Endothelial cell of umbilical vein (primary cell): ENCODE measurements at regions not wholly inside any gene's neighbourhood (a gene's known extent, or its start where the extent isn't known, plus 50 kb on each side); places are given as distances from the start of the nearest gene placed in this dataset.

Experiments used
- BruUV-seq: library from RNA; stranded (reverse); fragments of 400-500 nt; replicated peaks from 2 replicates; lab custom pipeline; 2021; lab: Mats Ljungman, UMichigan
- CTCF ChIA-PET: fragments of 300-600, 350-600 bp; sonication (Branson Sonifier 250); formaldehyde crosslinking; loops from one replicate; lab custom pipeline; 2021; ENCODE audit warnings: antibody characterized with exemption, inconsistent platforms; lab: Charles Lee
- POLR2A ChIA-PET: fragments of 300-600, 350-600 bp; sonication (Branson Sonifier 250); formaldehyde crosslinking; loops from one replicate; lab custom pipeline; 2021; ENCODE audit warnings: antibody characterized with exemption, inconsistent platforms; lab: Charles Lee
- DNase-seq: peaks from one replicate; pipeline ENCODE4 v3.0.0-alpha.2; 2011; ENCODE audit warnings: low read depth, low spot score
- FAIRE-seq: peaks from 2 replicates; lab custom pipeline; 2011; peaks lifted over from hg19 to GRCh38; lab: Jason Lieb, UNC
- H2AFZ ChIP-seq: 2 replicates; pipeline ENCODE4 v1.6.0; 2012; ENCODE audit warnings: low read depth, low read length, control low read depth, inconsistent platforms
- H3K27ac ChIP-seq: 2 replicates; pipeline ENCODE4 v1.5.1; 2011; ENCODE audit warnings: low read depth, mild to moderate bottlenecking, control low read depth, low read length, moderate library complexity; ENCODE audit not compliant: insufficient read depth
- H3K27me3 ChIP-seq, 2 experiments: 2 replicates each; pipeline versions ENCODE4 v1.6.0 to v1.6.1; 2011; ENCODE audit warnings: low read length in 2 of 2, mixed read lengths in 1 of 2; ENCODE audit not compliant: control insufficient read depth in 2 of 2, insufficient read depth in 2 of 2
- H3K36me3 ChIP-seq, 2 experiments: 2 replicates in 1 of 2; 3 replicates in 1 of 2; pipeline ENCODE4 v1.5.1; 2011; ENCODE audit warnings: low read length in 2 of 2, mild to moderate bottlenecking in 1 of 2, moderate library complexity in 1 of 2; ENCODE audit not compliant: control insufficient read depth in 2 of 2, insufficient read depth in 2 of 2; ENCODE audit errors: extremely low read depth in 1 of 2
- H3K4me1 ChIP-seq: 3 replicates; pipeline ENCODE4 v1.5.1; 2011; ENCODE audit warnings: mild to moderate bottlenecking, low read length; ENCODE audit not compliant: control insufficient read depth, insufficient read depth; ENCODE audit errors: extremely low read depth
- H3K4me2 ChIP-seq: 2 replicates; pipeline ENCODE4 v1.6.1; 2011; ENCODE audit warnings: low read length, control low read depth, mixed read lengths; ENCODE audit not compliant: insufficient read depth
- H3K4me3 ChIP-seq, 3 experiments: fragments of 200-600 bp in 1 of 3; sonication (generic), shearing (Covaris generic) in 1 of 3; replicated peaks in 1 of 3; 2 replicates each; pipeline ENCODE4 v1.5.1; 2011 to 2016; ENCODE audit warnings: control low read depth in 3 of 3, low read length in 3 of 3, mild to moderate bottlenecking in 2 of 3, inconsistent platforms in 1 of 3, low read depth in 1 of 3, moderate library complexity in 1 of 3; ENCODE audit not compliant: insufficient read depth in 1 of 3
- H3K79me2 ChIP-seq: 2 replicates; pipeline ENCODE4 v1.6.0; 2012; ENCODE audit warnings: low read length, inconsistent platforms; ENCODE audit not compliant: control insufficient read depth, insufficient read depth
- H3K9ac ChIP-seq: replicated peaks from 2 replicates; pipeline ENCODE3; 2011; ENCODE audit warnings: low read length, control low read depth; ENCODE audit not compliant: insufficient read depth; ENCODE audit errors: extremely low read depth
- H3K9me1 ChIP-seq: replicated peaks from 3 replicates; pipeline ENCODE4 v1.6.0; 2011; ENCODE audit warnings: mild to moderate bottlenecking, low read length; ENCODE audit not compliant: control insufficient read depth, insufficient read depth; ENCODE audit errors: extremely low read depth
- H3K9me3 ChIP-seq: replicated peaks from 2 replicates; pipeline ENCODE4 v1.5.1; 2012; ENCODE audit warnings: low read length, inconsistent platforms; ENCODE audit not compliant: control insufficient read depth, insufficient read depth
- H4K20me1 ChIP-seq: replicated peaks from 2 replicates; pipeline ENCODE3; 2011; ENCODE audit warnings: mild to moderate bottlenecking, low read length; ENCODE audit not compliant: control insufficient read depth, insufficient read depth; ENCODE audit errors: extremely low read depth
- CTCF ChIP-seq, 2 donors: IDR thresholded peaks; 1 replicate in 1 of 2; 2 replicates in 1 of 2; pipeline ENCODE4 v1.5.1; 2011; ENCODE audit warnings: low read length in 2 of 2, mild to moderate bottlenecking in 2 of 2, moderate library complexity in 2 of 2, control low read depth in 1 of 2, inconsistent platforms in 1 of 2, low read depth in 1 of 2; ENCODE audit not compliant: insufficient read depth in 1 of 2; ENCODE audit errors: extremely low read depth in 1 of 2
- EZH2 ChIP-seq: IDR thresholded peaks from 2 replicates; pipeline ENCODE4 v1.6.1; 2012; ENCODE audit warnings: borderline replicate concordance, low read depth, mild to moderate bottlenecking, moderate library complexity, low read length, inconsistent platforms; ENCODE audit not compliant: severe bottlenecking
- FOS ChIP-seq: IDR thresholded peaks from 2 replicates; pipeline ENCODE4 v1.6.1; 2011; ENCODE audit warnings: mild to moderate bottlenecking, low read length, moderate library complexity, borderline replicate concordance; ENCODE audit not compliant: insufficient read depth
- GATA2 ChIP-seq: IDR thresholded peaks from 2 replicates; pipeline ENCODE4 v1.7.0; 2011; ENCODE audit warnings: low read depth, mild to moderate bottlenecking, moderate library complexity, mixed read lengths, low read length; ENCODE audit not compliant: insufficient read length, insufficient read depth
- JUN ChIP-seq: IDR thresholded peaks from 2 replicates; pipeline ENCODE4 v1.6.1; 2011; ENCODE audit warnings: borderline replicate concordance, low read depth; ENCODE audit not compliant: insufficient read length, insufficient read depth
- MAX ChIP-seq: IDR thresholded peaks from 2 replicates; pipeline ENCODE4 v1.6.1; 2011; ENCODE audit not compliant: insufficient read depth, insufficient read length
- MYC ChIP-seq: IDR thresholded peaks from one replicate; pipeline ENCODE4 v1.6.1; 2011; ENCODE audit warnings: mild to moderate bottlenecking, low read depth, low read length
- POLR2A ChIP-seq: IDR thresholded peaks from 2 replicates; pipeline ENCODE4 v1.6.1; 2012; ENCODE audit warnings: low read depth, mild to moderate bottlenecking, control low read depth, low read length
- POLR2AphosphoS5 ChIP-seq: IDR thresholded peaks from 2 replicates; pipeline ENCODE4 v1.6.1; 2012; ENCODE audit warnings: low read depth, mild to moderate bottlenecking, control low read depth, low read length, moderate library complexity; ENCODE audit not compliant: insufficient read depth
- dilution Hi-C: fragments of 300-500 bp; cut with MboI; formaldehyde crosslinking; loops from one replicate; pipeline ENCODE4 v1.15.0; 2019; ENCODE audit warnings: low sequenced_read_pairs; ENCODE audit not compliant: extremely low pct_ligation_motif_present
- intact Hi-C: fragments of 100-400 bp; cut with micrococcal nuclease; formaldehyde crosslinking; loops from one replicate; pipeline ENCODE4 v1.10.0; 2022

- Histone ChIP-seq H3K36me3 (no peaks in the 10 kb centered on the region), H3K4me2 (no peak overlapping the region), H3K79me2 (no peaks in the 10 kb centered on the region), H4K20me1 (no peaks in the 10 kb centered on the region), H2AFZ (no peak overlapping the region), H3K27ac (no peak overlapping the region), H3K4me3 (no peak overlapping the region), H3K9ac (no peak overlapping the region), H3K9me3 (no peaks in the 10 kb centered on the region), H3K27me3 (no peaks in the 10 kb centered on the region), H3K4me1 (no peaks in the 10 kb centered on the region), H3K9me1 (no peaks in the 10 kb centered on the region)
- dilution Hi-C loops: no loop called here
- ChIA-PET POLR2A (no interaction called here), CTCF (interaction anchor here (1.1 to 1.6 kb wide), 2 partner anchors 15 to 18 kb away, joined by 4 read pairs; no protein-coding TSS in a partner anchor)
- BruUV-seq: no TSS peak
- intact Hi-C loops: no loop called here
- DNase-seq: no peak
- TF ChIP-seq FOS: no peak
- no peak for TF ChIP-seq POLR2A
- FAIRE-seq: no peak
Measured at GRCh38 chr6:91240878-91241603, 654.2 kb upstream of the MAP3K7 start.

GRCh38 chr6:91221072-91221720, 634.3 kb upstream of the MAP3K7 start:
- H3K27ac ChIP-seq: no peak overlapping the region
- DNase-seq (no peak), FAIRE-seq (no peak)
- TF ChIP-seq FOS: no peak
- TF ChIP-seq JUN: no peak
- no peak for TF ChIP-seq GATA2
- no peak for TF ChIP-seq MAX
- TF ChIP-seq MYC: no peak
- no peak for TF ChIP-seq CTCF (IDR thresholded peaks at IDR 0.05; ENCODE audit: extremely low read depth in 1 of 2, insufficient read depth in 1 of 2, low read depth in 1 of 2, low read length in 2 of 2)
- no peak for TF ChIP-seq POLR2A
- TF ChIP-seq EZH2: no peak
- no peak for TF ChIP-seq POLR2AphosphoS5
- no TSS peak for BruUV-seq
- no peaks in the 10 kb centered on the region for H3K27me3 ChIP-seq
- no peaks in the 10 kb centered on the region for H3K4me1 ChIP-seq
- no peak overlapping the region for H3K9ac ChIP-seq
- H3K4me3 ChIP-seq: no peak overlapping the region
- H3K9me1 ChIP-seq: no peaks in the 10 kb centered on the region
- H3K79me2 ChIP-seq: no peaks in the 10 kb centered on the region
- no peak overlapping the region for H2AFZ ChIP-seq
- H4K20me1 ChIP-seq: no peaks in the 10 kb centered on the region
- H3K4me2 ChIP-seq: no peak overlapping the region
- intact Hi-C loops: no loop called here
- ChIA-PET CTCF (no interaction called here), POLR2A (no interaction called here)
- H3K9me3 ChIP-seq: no peaks in the 10 kb centered on the region
- no peaks in the 10 kb centered on the region for H3K36me3 ChIP-seq
- dilution Hi-C loops: no loop called here
